22Rv1 (cell line): ENCODE measurements at regions not wholly inside any gene's neighbourhood (a gene's known extent, or its start where the extent isn't known, plus 50 kb on each side); places are given as distances from the start of the nearest gene placed in this dataset.
"Not testable (repeated sequence)": the region's sequence is repeated elsewhere in the genome, so short reads cannot be mapped to it uniquely, and the experiment has no call there.

Experiments
- H3K27ac ChIP-seq: fragments of 450-650 bp; 2 replicates; pipeline ENCODE4 v1.5.1; 2017
- ZFX ChIP-seq: fragments of 450-650 bp; IDR thresholded peaks from 2 replicates; pipeline ENCODE4 v1.6.1; 2017; ENCODE audit warnings: antibody characterized with exemption, borderline replicate concordance
- TF ChIP-seq, protein P1 (sequence below): fragments of 450-650 bp; IDR thresholded peaks from 2 replicates; pipeline ENCODE4 v1.5.1; 2017; ENCODE audit warnings: mild to moderate bottlenecking

DNA sequence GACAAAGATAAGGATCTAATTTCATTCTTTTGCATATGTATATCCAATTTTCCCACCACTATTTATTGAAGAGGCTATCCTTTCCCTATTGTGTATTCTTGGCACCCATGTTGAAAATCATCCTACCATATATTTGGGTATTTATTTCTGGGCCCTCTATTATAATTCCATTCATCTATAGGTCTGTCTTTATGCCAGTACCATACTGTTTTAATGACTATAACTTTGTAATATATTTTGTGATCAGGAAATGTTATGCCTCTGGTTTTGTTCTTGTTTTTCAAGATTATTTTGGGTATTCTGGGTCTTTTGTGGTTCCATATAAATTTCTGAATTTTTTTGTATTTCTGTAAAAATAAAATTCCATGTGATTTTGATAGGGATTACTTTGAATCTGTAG lies 347.6 kb upstream of the SULF2 start:
- no peak overlapping the region for H3K27ac ChIP-seq
- no peak for TF ChIP-seq ZFX
- TF ChIP-seq, protein P1, sequence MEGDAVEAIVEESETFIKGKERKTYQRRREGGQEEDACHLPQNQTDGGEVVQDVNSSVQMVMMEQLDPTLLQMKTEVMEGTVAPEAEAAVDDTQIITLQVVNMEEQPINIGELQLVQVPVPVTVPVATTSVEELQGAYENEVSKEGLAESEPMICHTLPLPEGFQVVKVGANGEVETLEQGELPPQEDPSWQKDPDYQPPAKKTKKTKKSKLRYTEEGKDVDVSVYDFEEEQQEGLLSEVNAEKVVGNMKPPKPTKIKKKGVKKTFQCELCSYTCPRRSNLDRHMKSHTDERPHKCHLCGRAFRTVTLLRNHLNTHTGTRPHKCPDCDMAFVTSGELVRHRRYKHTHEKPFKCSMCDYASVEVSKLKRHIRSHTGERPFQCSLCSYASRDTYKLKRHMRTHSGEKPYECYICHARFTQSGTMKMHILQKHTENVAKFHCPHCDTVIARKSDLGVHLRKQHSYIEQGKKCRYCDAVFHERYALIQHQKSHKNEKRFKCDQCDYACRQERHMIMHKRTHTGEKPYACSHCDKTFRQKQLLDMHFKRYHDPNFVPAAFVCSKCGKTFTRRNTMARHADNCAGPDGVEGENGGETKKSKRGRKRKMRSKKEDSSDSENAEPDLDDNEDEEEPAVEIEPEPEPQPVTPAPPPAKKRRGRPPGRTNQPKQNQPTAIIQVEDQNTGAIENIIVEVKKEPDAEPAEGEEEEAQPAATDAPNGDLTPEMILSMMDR, result no peak

DNA sequence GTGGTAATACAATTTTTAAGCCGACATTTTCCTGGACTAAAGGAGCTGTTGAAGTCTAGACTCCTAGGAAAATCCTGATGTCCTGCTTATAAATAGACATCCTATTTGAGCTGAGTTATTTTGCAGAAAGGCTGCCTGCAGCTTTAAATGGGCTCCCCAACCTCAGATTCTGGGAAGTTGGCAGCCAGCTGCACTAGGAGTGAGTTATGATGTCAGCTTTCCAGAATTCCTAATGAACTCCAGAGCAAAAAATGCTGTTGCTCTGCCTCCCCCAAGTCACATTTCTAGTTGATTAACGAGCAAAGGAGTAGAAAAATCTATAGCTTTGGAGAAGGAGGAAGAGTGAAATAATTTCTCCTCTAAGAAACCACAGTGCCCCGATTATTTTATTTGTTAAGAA lies 346.3 kb upstream of the SULF2 start:
- H3K27ac ChIP-seq, result no peak overlapping the region
- no peak for TF ChIP-seq ZFX
- TF ChIP-seq, protein P1, result no peak

GRCh38 chr20:48129345-48129942 lies 344.2 kb upstream of the SULF2 start:
- TF ChIP-seq, protein P1, result no peak
- TF ChIP-seq ZFX, result no peak
- no peak overlapping the region for H3K27ac ChIP-seq

DNA sequence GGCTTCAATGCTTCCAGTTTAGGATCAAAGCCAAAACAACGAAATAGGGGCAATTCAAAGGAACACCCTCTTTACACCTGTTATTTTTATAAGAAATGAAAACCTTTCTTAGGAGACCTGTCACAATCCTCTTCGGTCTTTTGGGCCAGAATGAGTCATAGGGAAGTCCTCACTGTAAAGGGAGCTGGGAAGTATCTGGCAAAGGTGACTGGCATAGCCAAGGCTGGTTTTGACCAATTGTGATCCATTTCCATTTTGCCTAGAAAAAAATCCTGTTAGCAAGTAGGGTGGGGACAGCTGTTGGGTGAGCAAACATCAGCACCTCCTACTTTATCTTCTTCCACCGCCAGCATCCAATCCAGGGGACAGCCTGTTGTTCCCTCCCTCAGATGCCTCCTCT lies 343.2 kb upstream of the SULF2 start:
- TF ChIP-seq ZFX, result no peak
- TF ChIP-seq, protein P1, result no peak
- no peak overlapping the region for H3K27ac ChIP-seq

- not testable (repeated sequence) for H3K27ac ChIP-seq
Measured at GRCh38 chr20:48127964-48128363, 342.7 kb upstream of the SULF2 start.

GRCh38 chr20:48127133-48127532 lies 341.9 kb upstream of the SULF2 start:
- not testable (repeated sequence) for H3K27ac ChIP-seq

DNA sequence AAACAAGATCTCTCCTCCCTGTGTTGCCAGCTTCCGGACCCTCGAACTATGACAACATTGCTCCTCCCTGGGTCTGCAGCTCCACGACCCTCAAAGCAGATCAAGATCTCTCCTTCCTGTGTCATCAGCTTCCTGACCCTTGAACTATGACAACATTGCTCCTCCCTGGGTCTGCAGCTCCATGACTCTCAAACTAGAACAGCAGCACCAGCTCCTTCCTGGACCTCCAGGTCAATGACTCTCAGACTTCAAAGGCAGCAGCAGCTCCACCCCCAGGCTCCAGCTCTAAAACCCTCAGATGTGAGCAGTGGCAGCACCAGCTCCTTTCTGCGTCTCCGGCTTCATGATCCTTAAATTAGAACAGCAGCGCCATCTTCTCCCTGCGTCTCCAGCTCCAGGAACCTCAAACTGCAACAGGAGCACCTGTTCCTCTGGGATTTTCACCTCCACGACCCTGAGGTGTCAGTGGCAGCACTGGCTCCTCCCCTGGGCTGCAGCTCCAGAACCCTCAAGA lies 341.0 kb upstream of the SULF2 start:
- TF ChIP-seq ZFX, result no peak
- TF ChIP-seq, protein P1, result no peak
- no peak overlapping the region for H3K27ac ChIP-seq

- H3K27ac ChIP-seq, result no peak overlapping the region
- TF ChIP-seq, protein P1, result no peak
- no peak for TF ChIP-seq ZFX
Measured at GRCh38 chr20:48124960-48125359, 339.7 kb upstream of the SULF2 start.
